WTC11 (cell line): ENCODE measurements at regions not wholly inside any gene's neighbourhood (a gene's known extent, or its start where the extent isn't known, plus 50 kb on each side); places are given as distances from the start of the nearest gene placed in this dataset.

Source experiments
- CREB1 ChIP-seq: sonication (generic); formaldehyde crosslinking; IDR thresholded peaks from 2 replicates; pipeline ENCODE4 v1.8.0; 2023; ENCODE audit warnings: mild to moderate bottlenecking, missing genetic modification reagents
- CTCF ChIP-seq: fragments of 200-600 bp; IDR thresholded peaks from 2 replicates; pipeline ENCODE4 v1.8.0; 2022; ENCODE audit warnings: antibody characterized with exemption
- ESRRA ChIP-seq: sonication (generic); formaldehyde crosslinking; IDR thresholded peaks from 2 replicates; pipeline ENCODE4 v1.8.1; 2022; ENCODE audit warnings: mild to moderate bottlenecking, missing genetic modification reagents, borderline replicate concordance
- GRHL2 ChIP-seq: fragments of 250-450 bp; sonication (Bioruptor Pico); IDR thresholded peaks from 2 replicates; pipeline ENCODE4 v1.8.0; 2022; ENCODE audit warnings: mild to moderate bottlenecking, moderate library complexity; ENCODE audit not compliant: insufficient replicate concordance, severe bottlenecking
- JUN ChIP-seq: sonication (generic); formaldehyde crosslinking; IDR thresholded peaks from 2 replicates; pipeline ENCODE4 v1.8.0; 2023; ENCODE audit warnings: mild to moderate bottlenecking, missing genetic modification reagents
- NR3C1 ChIP-seq: sonication (generic); formaldehyde crosslinking; conservative IDR thresholded peaks from 2 replicates; pipeline ENCODE4 v1.8.1; 2023; ENCODE audit warnings: low read depth, mild to moderate bottlenecking, missing genetic modification reagents
- SP1 ChIP-seq: sonication (generic); formaldehyde crosslinking; conservative IDR thresholded peaks from 2 replicates; pipeline ENCODE4 v1.8.1; 2022; ENCODE audit warnings: missing genetic modification reagents
- ZNF232 ChIP-seq: sonication (generic); formaldehyde crosslinking; IDR thresholded peaks from 2 replicates; pipeline ENCODE4 v1.8.0; 2022; ENCODE audit warnings: mild to moderate bottlenecking, missing genetic modification reagents
- ZNF263 ChIP-seq: sonication (generic); formaldehyde crosslinking; IDR thresholded peaks from 2 replicates; pipeline ENCODE4 v1.8.1; 2022; ENCODE audit warnings: low read depth, mild to moderate bottlenecking, moderate library complexity, missing genetic modification reagents

DNA sequence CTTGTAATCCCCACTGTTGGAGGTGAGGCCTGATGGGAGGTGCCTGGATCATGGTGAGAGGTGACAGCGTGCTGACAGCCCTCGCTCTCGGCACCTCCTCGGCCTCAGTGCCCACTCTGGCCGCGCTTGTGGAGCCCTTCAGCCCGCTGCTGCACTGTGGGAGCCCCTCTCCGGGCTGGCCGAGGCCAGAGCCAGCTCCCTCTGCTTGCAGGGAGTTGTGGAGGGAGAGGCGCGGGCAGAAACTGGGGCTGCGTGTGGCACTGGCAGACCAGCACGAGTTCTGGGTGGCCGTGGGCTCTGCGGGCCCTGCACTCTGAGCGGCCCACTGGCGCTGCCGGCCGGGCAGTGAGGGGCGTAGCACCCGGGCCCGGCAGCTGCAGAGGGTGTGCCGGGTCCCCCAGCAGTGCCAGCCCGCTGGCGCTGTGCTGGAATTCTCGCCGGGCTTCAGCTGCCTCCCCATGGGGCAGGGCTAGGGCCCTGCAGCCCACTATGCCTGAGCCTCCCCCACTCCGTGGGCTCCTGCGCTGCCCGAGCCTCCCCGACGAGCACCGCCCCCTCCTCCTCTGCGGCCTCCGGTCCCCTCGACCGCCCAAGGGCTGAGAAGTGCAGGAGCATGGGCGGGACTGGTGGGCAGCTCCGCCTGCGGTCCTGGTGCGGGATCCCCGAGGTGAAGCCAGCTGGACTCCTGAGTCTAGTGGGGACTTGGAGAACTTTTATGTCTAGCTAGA is 197.1 kb downstream of the SPP2 start:
- TF ChIP-seq CTCF (no peak), SP1 (CRISPR knock-in tag) (no peak), NR3C1 (no peak), ESRRA (CRISPR knock-in tag) (no peak), ZNF232 (no peak), JUN (CRISPR knock-in tag) (no peak), GRHL2 (no peak), ZNF263 (no peak), CREB1 (CRISPR knock-in tag) (no peak)
